DOHH2 (cell line): ENCODE measurements at regions not wholly inside any gene's neighbourhood (a gene's known extent, or its start where the extent isn't known, plus 50 kb on each side); places are given as distances from the start of the nearest gene placed in this dataset.

Experiments used
- H3F3A ChIP-seq: fragments of 200-600 bp; sonication (generic), shearing (Covaris generic); 2 replicates; pipeline ENCODE4 v1.6.0; 2016; ENCODE audit warnings: antibody characterized with exemption, mild to moderate bottlenecking; ENCODE audit not compliant: control insufficient read depth, insufficient read depth
- H3K27ac ChIP-seq: fragments of 200-600 bp; sonication (generic); 2 replicates; pipeline ENCODE4 v1.5.1; 2014; ENCODE audit warnings: low read depth, mild to moderate bottlenecking, low read length, moderate library complexity
- H3K27me3 ChIP-seq: fragments of 200-600 bp; sonication (generic); 2 replicates; pipeline ENCODE4 v1.6.1; 2014; ENCODE audit warnings: mild to moderate bottlenecking, low read length, mixed read lengths; ENCODE audit not compliant: control insufficient read depth
- H3K36me3 ChIP-seq: fragments of 200-600 bp; sonication (generic); 2 replicates; pipeline ENCODE4 v1.6.1; 2014; ENCODE audit warnings: mild to moderate bottlenecking, low read length, moderate library complexity, mixed read lengths; ENCODE audit not compliant: control insufficient read depth
- H3K4me1 ChIP-seq: fragments of 200-600 bp; sonication (generic); 2 replicates; pipeline ENCODE4 v1.6.1; 2014; ENCODE audit warnings: mild to moderate bottlenecking, low read length, mixed read lengths; ENCODE audit not compliant: control insufficient read depth
- H3K4me2 ChIP-seq: fragments of 200-600 bp; sonication (generic); 2 replicates; pipeline ENCODE4 v1.6.0; 2014; ENCODE audit warnings: mild to moderate bottlenecking, low read length, moderate library complexity
- H3K4me3 ChIP-seq: fragments of 200-600 bp; sonication (generic); 2 replicates; pipeline ENCODE4 v1.5.1; 2014; ENCODE audit warnings: mild to moderate bottlenecking, low read length, mixed read lengths
- H3K79me2 ChIP-seq: fragments of 200-600 bp; sonication (generic); 2 replicates; pipeline ENCODE4 v1.6.1; 2014; ENCODE audit warnings: mild to moderate bottlenecking, low read length, mixed read lengths; ENCODE audit not compliant: control insufficient read depth
- H3K9me2 ChIP-seq: fragments of 200-600 bp; sonication (generic); replicated peaks from 2 replicates; pipeline ENCODE4 v1.6.1; 2014; ENCODE audit warnings: mild to moderate bottlenecking, low read length, mixed read lengths; ENCODE audit not compliant: control insufficient read depth
- H3K9me3 ChIP-seq: fragments of 200-600 bp; sonication (generic); 2 replicates; pipeline ENCODE4 v1.6.1; 2014; ENCODE audit warnings: antibody characterized with exemption, low read length, mixed read lengths; ENCODE audit not compliant: control insufficient read depth, insufficient read depth
- H4K20me1 ChIP-seq: fragments of 200-600 bp; sonication (generic); 2 replicates; pipeline ENCODE4 v1.6.0; 2014; ENCODE audit warnings: low read depth, mild to moderate bottlenecking, antibody characterized with exemption, low read length, moderate library complexity; ENCODE audit not compliant: control insufficient read depth, insufficient read depth
- CTCF ChIP-seq: fragments of 200-600 bp; sonication (generic); IDR thresholded peaks from one replicate; pipeline ENCODE4 v1.5.1; 2014; ENCODE audit warnings: antibody characterized with exemption, mild to moderate bottlenecking, low read depth, low read length; ENCODE audit not compliant: poor library complexity, severe bottlenecking
- EZH2phosphoT487 ChIP-seq: fragments of 200-600 bp; sonication (generic); IDR thresholded peaks from 2 replicates; pipeline ENCODE4 v1.6.1; 2017; ENCODE audit warnings: borderline replicate concordance, mild to moderate bottlenecking, antibody characterized with exemption, low read length, moderate library complexity, mixed read lengths

GRCh38 chr3:56958879-56959278, 101.6 kb upstream of the SPATA12 start:
- Histone ChIP-seq H3K9me2 (no peaks in the 10 kb centered on the region), H3K4me2 (no peak overlapping the region), H4K20me1 (no peaks in the 10 kb centered on the region), H3K4me1 (peaks cover 13% of the 10 kb centered on the region), H3K27ac (no peak overlapping the region), H3F3A (no peaks in the 10 kb centered on the region), H3K36me3 (no peaks in the 10 kb centered on the region), H3K79me2 (no peaks in the 10 kb centered on the region), H3K27me3 (no peaks in the 10 kb centered on the region), H3K4me3 (no peak overlapping the region), H3K9me3 (no peaks in the 10 kb centered on the region)
- no peak for TF ChIP-seq CTCF
- TF ChIP-seq EZH2phosphoT487, result no peak

GRCh38 chr3:56957522-56957921, 102.9 kb upstream of the SPATA12 start:
- H3K4me1 ChIP-seq, result peaks cover 5% of the 10 kb centered on the region; the same call in 1 of the 2 replicates
- no peaks in the 10 kb centered on the region for H3K36me3 ChIP-seq
- TF ChIP-seq EZH2phosphoT487 (no peak), CTCF (no peak)
- no peaks in the 10 kb centered on the region for H3K9me3 ChIP-seq
- H3K4me3 ChIP-seq, result no peak overlapping the region
- H3K27ac ChIP-seq, result no peak overlapping the region
- H3K4me2 ChIP-seq, result no peak overlapping the region
- H3F3A ChIP-seq, result no peaks in the 10 kb centered on the region
- no peaks in the 10 kb centered on the region for H4K20me1 ChIP-seq
- no peaks in the 10 kb centered on the region for H3K79me2 ChIP-seq
- no peaks in the 10 kb centered on the region for H3K9me2 ChIP-seq
- no peaks in the 10 kb centered on the region for H3K27me3 ChIP-seq

- TF ChIP-seq EZH2phosphoT487 (no peak), CTCF (no peak)
- no peaks in the 10 kb centered on the region for H3K27me3 ChIP-seq
- H3K4me1 ChIP-seq, result peaks cover 5% of the 10 kb centered on the region; the same call in 1 of the 2 replicates
- no peak overlapping the region for H3K27ac ChIP-seq
- H3F3A ChIP-seq, result no peaks in the 10 kb centered on the region
- no peaks in the 10 kb centered on the region for H4K20me1 ChIP-seq
- H3K4me3 ChIP-seq, result no peak overlapping the region
- H3K4me2 ChIP-seq, result no peak overlapping the region
- H3K36me3 ChIP-seq, result no peaks in the 10 kb centered on the region
- no peaks in the 10 kb centered on the region for H3K9me3 ChIP-seq
- no peaks in the 10 kb centered on the region for H3K9me2 ChIP-seq
- H3K79me2 ChIP-seq, result no peaks in the 10 kb centered on the region
Measured at GRCh38 chr3:56956906-56957305, 103.6 kb upstream of the SPATA12 start.
